GM23338 (cell line): ENCODE measurements at regions not wholly inside any gene's neighbourhood (a gene's known extent, or its start where the extent isn't known, plus 50 kb on each side); places are given as distances from the start of the nearest gene placed in this dataset.

Source experiments
- ATAC-seq: fragments of 200-7000 bp; cut with Tn5 transposase; 3 replicates; pipeline ENCODE4 v1.9.1; 2020
- DNase-seq: peaks from one replicate; pipeline ENCODE4 v3.0.0-alpha.2; 2015; ENCODE audit warnings: low spot score
- H2AFZ ChIP-seq: fragments of 200-600 bp; sonication (generic); 2 replicates; pipeline ENCODE4 v1.8.0; 2016; ENCODE audit warnings: antibody characterized with exemption, mild to moderate bottlenecking, moderate library complexity
- H3F3A ChIP-seq: fragments of 200-600 bp; sonication (generic); replicated peaks from 2 replicates; pipeline ENCODE4 v1.8.0; 2017; ENCODE audit warnings: antibody characterized with exemption, mixed run types, low read depth
- H3K27ac ChIP-seq: fragments of 200-600 bp; sonication (generic); 2 replicates; pipeline ENCODE4 v1.6.1; 2016; ENCODE audit warnings: low read depth
- H3K27me3 ChIP-seq: fragments of 200-600 bp; sonication (generic); 2 replicates; pipeline ENCODE4 v1.8.0; 2016; ENCODE audit warnings: mild to moderate bottlenecking, mixed run types, moderate library complexity; ENCODE audit not compliant: insufficient read depth
- H3K36me3 ChIP-seq: fragments of 200-600 bp; sonication (generic); 2 replicates; pipeline ENCODE4 v1.8.0; 2016; ENCODE audit warnings: mild to moderate bottlenecking; ENCODE audit not compliant: insufficient read depth
- H3K4me1 ChIP-seq: fragments of 200-600 bp; sonication (generic); 2 replicates; pipeline ENCODE4 v1.8.0; 2016; ENCODE audit warnings: mild to moderate bottlenecking, moderate library complexity; ENCODE audit not compliant: insufficient read depth
- H3K4me2 ChIP-seq: fragments of 200-600 bp; sonication (generic); 2 replicates; pipeline ENCODE4 v1.7.1; 2017; ENCODE audit warnings: mixed run types
- H3K4me3 ChIP-seq: fragments of 200-600 bp; sonication (generic); 2 replicates; pipeline ENCODE4 v1.6.1; 2016; ENCODE audit warnings: mixed run types
- H3K79me2 ChIP-seq: fragments of 200-600 bp; sonication (generic); replicated peaks from 2 replicates; pipeline ENCODE4 v1.8.0; 2017; ENCODE audit warnings: mild to moderate bottlenecking; ENCODE audit not compliant: insufficient read depth
- H3K9me2 ChIP-seq: fragments of 200-600 bp; sonication (generic); 2 replicates; pipeline ENCODE4 v1.8.0; 2017; ENCODE audit not compliant: insufficient read depth
- H4K20me1 ChIP-seq: fragments of 200-600 bp; sonication (generic); replicated peaks from 2 replicates; pipeline ENCODE4 v1.8.0; 2017; ENCODE audit warnings: mild to moderate bottlenecking; ENCODE audit not compliant: insufficient read depth
- H3K27ac Mint-ChIP-seq: 2 replicates; pipeline ENCODE4 v1.8.0; 2020; ENCODE audit warnings: inconsistent platforms, mild to moderate bottlenecking, moderate library complexity, mixed read lengths
- H3K27me3 Mint-ChIP-seq: 3 replicates; pipeline ENCODE4 v1.8.0; 2022; ENCODE audit warnings: low read depth, mild to moderate bottlenecking, moderate library complexity, mixed read lengths, inconsistent platforms; ENCODE audit not compliant: insufficient read depth, poor library complexity
- H3K36me3 Mint-ChIP-seq: 3 replicates; pipeline ENCODE4 v1.8.0; 2021; ENCODE audit warnings: low read depth, mild to moderate bottlenecking, inconsistent platforms, moderate library complexity, mixed read lengths
- H3K4me1 Mint-ChIP-seq: 3 replicates; pipeline ENCODE4 v1.8.0; 2020; ENCODE audit warnings: mild to moderate bottlenecking, inconsistent platforms, mixed read lengths
- H3K4me3 Mint-ChIP-seq: 3 replicates; pipeline ENCODE4 v1.8.0; 2021; ENCODE audit warnings: moderate library complexity, mild to moderate bottlenecking, inconsistent platforms, mixed read lengths
- H3K9me3 Mint-ChIP-seq: 3 replicates; pipeline ENCODE4 v1.8.0; 2020; ENCODE audit warnings: moderate library complexity, mild to moderate bottlenecking, inconsistent platforms, mixed read lengths
- CREB1 ChIP-seq: fragments of 250-450 bp; sonication (Bioruptor Pico); IDR thresholded peaks from 2 replicates; pipeline ENCODE4 v1.5.0; 2020; ENCODE audit warnings: low read depth, mild to moderate bottlenecking, moderate library complexity
- EZH2phosphoT487 ChIP-seq: fragments of 200-600 bp; sonication (generic); IDR thresholded peaks from one replicate; pipeline ENCODE4 v1.8.1; 2018; ENCODE audit warnings: antibody characterized with exemption; ENCODE audit not compliant: unreplicated experiment
- NANOG ChIP-seq: IDR thresholded peaks from 2 replicates; pipeline ENCODE4 v1.6.1; 2016; ENCODE audit warnings: antibody characterized with exemption, borderline replicate concordance
- POLR2AphosphoS5 ChIP-seq: IDR thresholded peaks from 2 replicates; pipeline ENCODE4 v1.6.1; 2016; ENCODE audit warnings: antibody characterized with exemption, low read depth
- STAT1 ChIP-seq: IDR thresholded peaks from one replicate; pipeline ENCODE4 v1.6.1; 2016; ENCODE audit warnings: antibody characterized with exemption; ENCODE audit not compliant: unreplicated experiment
- ZNF331 ChIP-seq: fragments of 250-450 bp; sonication (Bioruptor Pico); IDR thresholded peaks from 2 replicates; pipeline ENCODE4 v1.5.0; 2020; ENCODE audit warnings: low read depth, mild to moderate bottlenecking, moderate library complexity
- TF ChIP-seq, protein P1 (sequence below): fragments of 250-450 bp; sonication (Bioruptor Pico); IDR thresholded peaks from 2 replicates; pipeline ENCODE4 v1.5.0; 2020; ENCODE audit warnings: mild to moderate bottlenecking, moderate library complexity
- TF ChIP-seq, protein P2 (sequence below), 2 experiments: fragments of 200-600 bp in 1 of 2; sonication (generic) in 1 of 2; conservative IDR thresholded peaks; 2 replicates each; pipeline versions ENCODE4 v1.5.1 to v1.6.1; 2016 to 2017; ENCODE audit warnings: antibody characterized with exemption in 2 of 2, low read depth in 2 of 2, mild to moderate bottlenecking in 2 of 2, moderate library complexity in 1 of 2
- TF ChIP-seq, protein P3 (sequence below): IDR thresholded peaks from one replicate; pipeline ENCODE4 v1.6.1; 2018; ENCODE audit warnings: antibody characterized with exemption; ENCODE audit not compliant: unreplicated experiment
- TF ChIP-seq, protein P4 (sequence below): IDR thresholded peaks from 2 replicates; pipeline ENCODE4 v1.6.1; 2016; ENCODE audit warnings: antibody characterized with exemption

DNA sequence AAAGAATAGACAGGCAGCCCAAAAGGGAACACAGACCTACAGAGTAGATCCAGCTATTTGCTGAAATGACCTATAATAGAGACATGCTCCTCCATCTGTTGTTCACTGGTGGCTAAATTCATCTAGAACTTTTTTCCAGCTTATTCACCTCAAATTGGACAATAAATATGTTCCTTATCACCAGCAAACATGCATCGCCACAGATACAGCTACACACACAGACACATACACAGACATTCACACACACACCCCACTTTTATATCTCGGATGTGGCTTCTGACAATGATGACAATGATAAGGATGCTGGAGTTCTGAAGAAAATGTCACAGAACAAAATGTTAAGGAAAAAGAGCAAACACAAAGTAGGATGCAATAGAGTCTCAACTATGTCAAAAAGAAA, 175.4 kb downstream of the LSM5 start (continued):
- TF ChIP-seq, protein P1, sequence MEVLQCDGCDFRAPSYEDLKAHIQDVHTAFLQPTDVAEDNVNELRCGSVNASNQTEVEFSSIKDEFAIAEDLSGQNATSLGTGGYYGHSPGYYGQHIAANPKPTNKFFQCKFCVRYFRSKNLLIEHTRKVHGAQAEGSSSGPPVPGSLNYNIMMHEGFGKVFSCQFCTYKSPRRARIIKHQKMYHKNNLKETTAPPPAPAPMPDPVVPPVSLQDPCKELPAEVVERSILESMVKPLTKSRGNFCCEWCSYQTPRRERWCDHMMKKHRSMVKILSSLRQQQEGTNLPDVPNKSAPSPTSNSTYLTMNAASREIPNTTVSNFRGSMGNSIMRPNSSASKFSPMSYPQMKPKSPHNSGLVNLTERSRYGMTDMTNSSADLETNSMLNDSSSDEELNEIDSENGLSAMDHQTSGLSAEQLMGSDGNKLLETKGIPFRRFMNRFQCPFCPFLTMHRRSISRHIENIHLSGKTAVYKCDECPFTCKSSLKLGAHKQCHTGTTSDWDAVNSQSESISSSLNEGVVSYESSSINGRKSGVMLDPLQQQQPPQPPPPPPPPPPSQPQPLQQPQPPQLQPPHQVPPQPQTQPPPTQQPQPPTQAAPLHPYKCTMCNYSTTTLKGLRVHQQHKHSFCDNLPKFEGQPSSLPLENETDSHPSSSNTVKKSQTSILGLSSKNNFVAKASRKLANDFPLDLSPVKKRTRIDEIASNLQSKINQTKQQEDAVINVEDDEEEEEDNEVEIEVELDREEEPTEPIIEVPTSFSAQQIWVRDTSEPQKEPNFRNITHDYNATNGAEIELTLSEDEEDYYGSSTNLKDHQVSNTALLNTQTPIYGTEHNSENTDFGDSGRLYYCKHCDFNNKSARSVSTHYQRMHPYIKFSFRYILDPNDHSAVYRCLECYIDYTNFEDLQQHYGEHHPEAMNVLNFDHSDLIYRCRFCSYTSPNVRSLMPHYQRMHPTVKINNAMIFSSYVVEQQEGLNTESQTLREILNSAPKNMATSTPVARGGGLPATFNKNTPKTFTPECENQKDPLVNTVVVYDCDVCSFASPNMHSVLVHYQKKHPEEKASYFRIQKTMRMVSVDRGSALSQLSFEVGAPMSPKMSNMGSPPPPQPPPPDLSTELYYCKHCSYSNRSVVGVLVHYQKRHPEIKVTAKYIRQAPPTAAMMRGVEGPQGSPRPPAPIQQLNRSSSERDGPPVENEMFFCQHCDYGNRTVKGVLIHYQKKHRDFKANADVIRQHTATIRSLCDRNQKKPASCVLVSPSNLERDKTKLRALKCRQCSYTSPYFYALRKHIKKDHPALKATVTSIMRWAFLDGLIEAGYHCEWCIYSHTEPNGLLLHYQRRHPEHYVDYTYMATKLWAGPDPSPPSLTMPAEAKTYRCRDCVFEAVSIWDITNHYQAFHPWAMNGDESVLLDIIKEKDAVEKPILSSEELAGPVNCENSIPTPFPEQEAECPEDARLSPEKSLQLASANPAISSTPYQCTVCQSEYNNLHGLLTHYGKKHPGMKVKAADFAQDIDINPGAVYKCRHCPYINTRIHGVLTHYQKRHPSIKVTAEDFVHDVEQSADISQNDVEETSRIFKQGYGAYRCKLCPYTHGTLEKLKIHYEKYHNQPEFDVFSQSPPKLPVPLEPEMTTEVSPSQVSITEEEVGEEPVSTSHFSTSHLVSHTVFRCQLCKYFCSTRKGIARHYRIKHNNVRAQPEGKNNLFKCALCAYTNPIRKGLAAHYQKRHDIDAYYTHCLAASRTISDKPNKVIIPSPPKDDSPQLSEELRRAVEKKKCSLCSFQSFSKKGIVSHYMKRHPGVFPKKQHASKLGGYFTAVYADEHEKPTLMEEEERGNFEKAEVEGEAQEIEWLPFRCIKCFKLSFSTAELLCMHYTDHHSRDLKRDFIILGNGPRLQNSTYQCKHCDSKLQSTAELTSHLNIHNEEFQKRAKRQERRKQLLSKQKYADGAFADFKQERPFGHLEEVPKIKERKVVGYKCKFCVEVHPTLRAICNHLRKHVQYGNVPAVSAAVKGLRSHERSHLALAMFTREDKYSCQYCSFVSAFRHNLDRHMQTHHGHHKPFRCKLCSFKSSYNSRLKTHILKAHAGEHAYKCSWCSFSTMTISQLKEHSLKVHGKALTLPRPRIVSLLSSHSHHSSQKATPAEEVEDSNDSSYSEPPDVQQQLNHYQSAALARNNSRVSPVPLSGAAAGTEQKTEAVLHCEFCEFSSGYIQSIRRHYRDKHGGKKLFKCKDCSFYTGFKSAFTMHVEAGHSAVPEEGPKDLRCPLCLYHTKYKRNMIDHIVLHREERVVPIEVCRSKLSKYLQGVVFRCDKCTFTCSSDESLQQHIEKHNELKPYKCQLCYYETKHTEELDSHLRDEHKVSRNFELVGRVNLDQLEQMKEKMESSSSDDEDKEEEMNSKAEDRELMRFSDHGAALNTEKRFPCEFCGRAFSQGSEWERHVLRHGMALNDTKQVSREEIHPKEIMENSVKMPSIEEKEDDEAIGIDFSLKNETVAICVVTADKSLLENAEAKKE (CRISPR knock-in tag) = no peak
- TF ChIP-seq EZH2phosphoT487 = no peak
- TF ChIP-seq STAT1 = no peak
- TF ChIP-seq NANOG = no peak
- TF ChIP-seq, protein P2, sequence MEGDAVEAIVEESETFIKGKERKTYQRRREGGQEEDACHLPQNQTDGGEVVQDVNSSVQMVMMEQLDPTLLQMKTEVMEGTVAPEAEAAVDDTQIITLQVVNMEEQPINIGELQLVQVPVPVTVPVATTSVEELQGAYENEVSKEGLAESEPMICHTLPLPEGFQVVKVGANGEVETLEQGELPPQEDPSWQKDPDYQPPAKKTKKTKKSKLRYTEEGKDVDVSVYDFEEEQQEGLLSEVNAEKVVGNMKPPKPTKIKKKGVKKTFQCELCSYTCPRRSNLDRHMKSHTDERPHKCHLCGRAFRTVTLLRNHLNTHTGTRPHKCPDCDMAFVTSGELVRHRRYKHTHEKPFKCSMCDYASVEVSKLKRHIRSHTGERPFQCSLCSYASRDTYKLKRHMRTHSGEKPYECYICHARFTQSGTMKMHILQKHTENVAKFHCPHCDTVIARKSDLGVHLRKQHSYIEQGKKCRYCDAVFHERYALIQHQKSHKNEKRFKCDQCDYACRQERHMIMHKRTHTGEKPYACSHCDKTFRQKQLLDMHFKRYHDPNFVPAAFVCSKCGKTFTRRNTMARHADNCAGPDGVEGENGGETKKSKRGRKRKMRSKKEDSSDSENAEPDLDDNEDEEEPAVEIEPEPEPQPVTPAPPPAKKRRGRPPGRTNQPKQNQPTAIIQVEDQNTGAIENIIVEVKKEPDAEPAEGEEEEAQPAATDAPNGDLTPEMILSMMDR (conservative IDR thresholded peaks at IDR 0.05; ENCODE audit: low read depth in 2 of 2) = no peak
- TF ChIP-seq ZNF331 (CRISPR knock-in tag) = no peak
- TF ChIP-seq CREB1 (CRISPR knock-in tag) = no peak
- TF ChIP-seq POLR2AphosphoS5 = no peak

DNA sequence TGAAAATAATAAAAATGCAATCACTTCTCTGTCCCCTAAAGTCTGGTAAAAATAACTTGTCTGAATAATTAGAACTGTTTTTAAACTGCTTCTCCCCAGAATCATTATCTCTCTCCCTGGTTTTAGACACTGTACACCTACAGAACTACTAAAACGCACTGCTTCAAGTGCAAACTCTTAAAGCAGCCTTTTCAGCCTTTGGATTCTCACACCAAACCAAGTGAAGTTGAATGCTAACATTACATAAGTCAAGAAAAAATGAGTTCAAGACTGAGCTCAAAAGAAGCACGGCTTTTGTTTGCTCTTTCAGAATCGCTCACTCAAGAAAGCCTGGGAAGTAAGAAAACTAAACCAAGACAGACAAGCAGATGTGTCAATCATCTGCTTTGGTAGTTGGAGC, 188.8 kb downstream of the LSM5 start:
- Histone ChIP-seq H3K4me1 (peaks cover 5% of the 10 kb centered on the region), H2AFZ (no peak overlapping the region), H3K4me3 (no peak overlapping the region), H3F3A (no peaks in the 10 kb centered on the region), H3K79me2 (no peaks in the 10 kb centered on the region), H3K27ac (no peak overlapping the region), H3K9me2 (no peaks in the 10 kb centered on the region), H4K20me1 (no peaks in the 10 kb centered on the region), H3K27me3 (peaks cover 49% of the 10 kb centered on the region), H3K36me3 (no peaks in the 10 kb centered on the region), H3K4me2 (no peak overlapping the region)
- H3K36me3 Mint-ChIP-seq = no peaks in the 10 kb centered on the region
- ATAC-seq (no peak), DNase-seq (no peak)
- peaks cover 34% of the 10 kb centered on the region for H3K27me3 Mint-ChIP-seq
- H3K4me1 Mint-ChIP-seq = peaks cover 8% of the 10 kb centered on the region; the same call in 2 of the 3 replicates
- no peak overlapping the region for H3K4me3 Mint-ChIP-seq
- peaks cover 8% of the 10 kb centered on the region for H3K9me3 Mint-ChIP-seq
- H3K27ac Mint-ChIP-seq = no peak overlapping the region
- TF ChIP-seq STAT1 = no peak
- TF ChIP-seq, protein P3, sequence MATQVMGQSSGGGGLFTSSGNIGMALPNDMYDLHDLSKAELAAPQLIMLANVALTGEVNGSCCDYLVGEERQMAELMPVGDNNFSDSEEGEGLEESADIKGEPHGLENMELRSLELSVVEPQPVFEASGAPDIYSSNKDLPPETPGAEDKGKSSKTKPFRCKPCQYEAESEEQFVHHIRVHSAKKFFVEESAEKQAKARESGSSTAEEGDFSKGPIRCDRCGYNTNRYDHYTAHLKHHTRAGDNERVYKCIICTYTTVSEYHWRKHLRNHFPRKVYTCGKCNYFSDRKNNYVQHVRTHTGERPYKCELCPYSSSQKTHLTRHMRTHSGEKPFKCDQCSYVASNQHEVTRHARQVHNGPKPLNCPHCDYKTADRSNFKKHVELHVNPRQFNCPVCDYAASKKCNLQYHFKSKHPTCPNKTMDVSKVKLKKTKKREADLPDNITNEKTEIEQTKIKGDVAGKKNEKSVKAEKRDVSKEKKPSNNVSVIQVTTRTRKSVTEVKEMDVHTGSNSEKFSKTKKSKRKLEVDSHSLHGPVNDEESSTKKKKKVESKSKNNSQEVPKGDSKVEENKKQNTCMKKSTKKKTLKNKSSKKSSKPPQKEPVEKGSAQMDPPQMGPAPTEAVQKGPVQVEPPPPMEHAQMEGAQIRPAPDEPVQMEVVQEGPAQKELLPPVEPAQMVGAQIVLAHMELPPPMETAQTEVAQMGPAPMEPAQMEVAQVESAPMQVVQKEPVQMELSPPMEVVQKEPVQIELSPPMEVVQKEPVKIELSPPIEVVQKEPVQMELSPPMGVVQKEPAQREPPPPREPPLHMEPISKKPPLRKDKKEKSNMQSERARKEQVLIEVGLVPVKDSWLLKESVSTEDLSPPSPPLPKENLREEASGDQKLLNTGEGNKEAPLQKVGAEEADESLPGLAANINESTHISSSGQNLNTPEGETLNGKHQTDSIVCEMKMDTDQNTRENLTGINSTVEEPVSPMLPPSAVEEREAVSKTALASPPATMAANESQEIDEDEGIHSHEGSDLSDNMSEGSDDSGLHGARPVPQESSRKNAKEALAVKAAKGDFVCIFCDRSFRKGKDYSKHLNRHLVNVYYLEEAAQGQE = no peak
- TF ChIP-seq POLR2AphosphoS5 = no peak
- TF ChIP-seq, protein P2 (conservative IDR thresholded peaks at IDR 0.05; ENCODE audit: low read depth in 2 of 2) = no peak
- TF ChIP-seq, protein P4, sequence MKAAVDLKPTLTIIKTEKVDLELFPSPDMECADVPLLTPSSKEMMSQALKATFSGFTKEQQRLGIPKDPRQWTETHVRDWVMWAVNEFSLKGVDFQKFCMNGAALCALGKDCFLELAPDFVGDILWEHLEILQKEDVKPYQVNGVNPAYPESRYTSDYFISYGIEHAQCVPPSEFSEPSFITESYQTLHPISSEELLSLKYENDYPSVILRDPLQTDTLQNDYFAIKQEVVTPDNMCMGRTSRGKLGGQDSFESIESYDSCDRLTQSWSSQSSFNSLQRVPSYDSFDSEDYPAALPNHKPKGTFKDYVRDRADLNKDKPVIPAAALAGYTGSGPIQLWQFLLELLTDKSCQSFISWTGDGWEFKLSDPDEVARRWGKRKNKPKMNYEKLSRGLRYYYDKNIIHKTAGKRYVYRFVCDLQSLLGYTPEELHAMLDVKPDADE = no peak
- TF ChIP-seq EZH2phosphoT487 = no peak
